ENCODE measurements at regions not wholly inside any gene's neighbourhood (a gene's known extent, or its start where the extent isn't known, plus 50 kb on each side); places are given as distances from the start of the nearest gene placed in this dataset.
A peak's percentile ranks its signal among the peaks of the same experiment; 100 is the strongest.

DNA sequence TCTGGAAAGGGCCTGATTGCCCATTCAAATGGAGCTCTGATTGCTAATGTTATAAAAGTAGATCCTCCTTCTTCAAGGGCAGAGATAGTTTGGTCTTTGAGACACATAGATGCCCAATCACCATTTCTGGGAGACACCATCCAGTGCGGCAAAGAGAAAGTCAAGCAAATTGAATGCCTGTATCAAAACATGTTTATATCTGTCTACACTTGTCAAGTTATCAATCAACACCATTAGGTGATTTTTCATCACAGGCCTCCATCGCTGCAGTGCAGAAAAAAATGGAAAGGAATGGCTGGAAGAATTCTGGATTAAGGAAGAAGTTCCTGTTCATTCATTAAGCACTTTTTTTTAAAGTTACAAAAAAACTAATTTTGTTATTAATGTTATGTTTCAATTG lies 54.8 kb upstream of the ZFP64 start:
- Histone ChIP-seq H3K27ac (no peak overlapping the region), H3K27me3 (no peaks in the 10 kb centered on the region), H3K4me3 (no peak overlapping the region), H3K9me3 (no peaks in the 10 kb centered on the region), H3K36me3 (no peaks in the 10 kb centered on the region), H3K4me1 (no peaks in the 10 kb centered on the region)
- intact Hi-C loops (cut with DNase I; ENCODE audit: low total_unique reads), result no loop called here
- DNase-seq, result no peak
- TF ChIP-seq POLR2A (IDR thresholded peaks at IDR 0.05), result no peak
- no peak for TF ChIP-seq POLR2AphosphoS5 (IDR thresholded peaks at IDR 0.05)
- no peak for TF ChIP-seq EP300 (IDR thresholded peaks at IDR 0.05; ENCODE audit: low read depth)
- TF ChIP-seq, protein P1, sequence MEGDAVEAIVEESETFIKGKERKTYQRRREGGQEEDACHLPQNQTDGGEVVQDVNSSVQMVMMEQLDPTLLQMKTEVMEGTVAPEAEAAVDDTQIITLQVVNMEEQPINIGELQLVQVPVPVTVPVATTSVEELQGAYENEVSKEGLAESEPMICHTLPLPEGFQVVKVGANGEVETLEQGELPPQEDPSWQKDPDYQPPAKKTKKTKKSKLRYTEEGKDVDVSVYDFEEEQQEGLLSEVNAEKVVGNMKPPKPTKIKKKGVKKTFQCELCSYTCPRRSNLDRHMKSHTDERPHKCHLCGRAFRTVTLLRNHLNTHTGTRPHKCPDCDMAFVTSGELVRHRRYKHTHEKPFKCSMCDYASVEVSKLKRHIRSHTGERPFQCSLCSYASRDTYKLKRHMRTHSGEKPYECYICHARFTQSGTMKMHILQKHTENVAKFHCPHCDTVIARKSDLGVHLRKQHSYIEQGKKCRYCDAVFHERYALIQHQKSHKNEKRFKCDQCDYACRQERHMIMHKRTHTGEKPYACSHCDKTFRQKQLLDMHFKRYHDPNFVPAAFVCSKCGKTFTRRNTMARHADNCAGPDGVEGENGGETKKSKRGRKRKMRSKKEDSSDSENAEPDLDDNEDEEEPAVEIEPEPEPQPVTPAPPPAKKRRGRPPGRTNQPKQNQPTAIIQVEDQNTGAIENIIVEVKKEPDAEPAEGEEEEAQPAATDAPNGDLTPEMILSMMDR (IDR thresholded peaks at IDR 0.05), result no peak
- 80 to 91% methylated on average over 1 to 2 of the region's 2 CpGs for WGBS, 2 donors (ENCODE audit: low coverage in 1 of 2)
- in situ Hi-C loops (cut with MboI; ENCODE audit: low pct_ligation_motif_present in 1 of 4, low pct_unique_long_range_greater_than_20kb in 1 of 4, low sequenced_read_pairs in 3 of 4), result no loop called here

DNA sequence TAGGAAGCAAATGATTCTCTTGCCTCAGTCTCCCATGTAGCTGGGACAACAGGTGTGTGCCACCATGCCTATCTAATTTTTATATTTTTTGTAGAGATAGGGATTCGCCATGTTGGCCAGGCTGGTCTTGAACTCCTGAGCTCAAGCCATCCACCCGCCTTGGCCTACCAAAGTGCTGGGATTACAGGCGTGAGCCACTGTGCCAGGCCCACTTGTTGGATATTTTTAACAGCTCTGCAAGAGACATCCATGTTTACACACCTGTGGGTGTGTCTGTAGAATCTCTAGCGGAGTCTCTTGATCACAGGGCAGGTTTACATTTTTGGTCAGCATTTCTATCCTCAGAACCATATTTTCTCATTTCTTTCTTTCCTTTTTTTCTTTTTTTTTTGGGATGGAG lies 53.1 kb upstream of the ZFP64 start:
- TF ChIP-seq POLR2A (IDR thresholded peaks at IDR 0.05), result no peak
- TF ChIP-seq, protein P1 (IDR thresholded peaks at IDR 0.05), result no peak
- TF ChIP-seq EP300 (IDR thresholded peaks at IDR 0.05; ENCODE audit: low read depth), result no peak
- no peak for TF ChIP-seq POLR2AphosphoS5 (IDR thresholded peaks at IDR 0.05)
- in situ Hi-C loops (cut with MboI; ENCODE audit: low pct_ligation_motif_present in 1 of 4, low pct_unique_long_range_greater_than_20kb in 1 of 4, low sequenced_read_pairs in 3 of 4) (no loop called here), intact Hi-C loops (cut with DNase I; ENCODE audit: low total_unique reads) (no loop called here)
- H3K27ac ChIP-seq, result no peak overlapping the region
- no peaks in the 10 kb centered on the region for H3K27me3 ChIP-seq
- H3K4me1 ChIP-seq, result no peaks in the 10 kb centered on the region
- DNase-seq, result no peak
- no peaks in the 10 kb centered on the region for H3K36me3 ChIP-seq
- WGBS, 2 donors (ENCODE audit: low coverage in 1 of 2), result 79 to 81% methylated on average over 4 of the region's 4 CpGs
- no peaks in the 10 kb centered on the region for H3K9me3 ChIP-seq
- no peak overlapping the region for H3K4me3 ChIP-seq

DNA sequence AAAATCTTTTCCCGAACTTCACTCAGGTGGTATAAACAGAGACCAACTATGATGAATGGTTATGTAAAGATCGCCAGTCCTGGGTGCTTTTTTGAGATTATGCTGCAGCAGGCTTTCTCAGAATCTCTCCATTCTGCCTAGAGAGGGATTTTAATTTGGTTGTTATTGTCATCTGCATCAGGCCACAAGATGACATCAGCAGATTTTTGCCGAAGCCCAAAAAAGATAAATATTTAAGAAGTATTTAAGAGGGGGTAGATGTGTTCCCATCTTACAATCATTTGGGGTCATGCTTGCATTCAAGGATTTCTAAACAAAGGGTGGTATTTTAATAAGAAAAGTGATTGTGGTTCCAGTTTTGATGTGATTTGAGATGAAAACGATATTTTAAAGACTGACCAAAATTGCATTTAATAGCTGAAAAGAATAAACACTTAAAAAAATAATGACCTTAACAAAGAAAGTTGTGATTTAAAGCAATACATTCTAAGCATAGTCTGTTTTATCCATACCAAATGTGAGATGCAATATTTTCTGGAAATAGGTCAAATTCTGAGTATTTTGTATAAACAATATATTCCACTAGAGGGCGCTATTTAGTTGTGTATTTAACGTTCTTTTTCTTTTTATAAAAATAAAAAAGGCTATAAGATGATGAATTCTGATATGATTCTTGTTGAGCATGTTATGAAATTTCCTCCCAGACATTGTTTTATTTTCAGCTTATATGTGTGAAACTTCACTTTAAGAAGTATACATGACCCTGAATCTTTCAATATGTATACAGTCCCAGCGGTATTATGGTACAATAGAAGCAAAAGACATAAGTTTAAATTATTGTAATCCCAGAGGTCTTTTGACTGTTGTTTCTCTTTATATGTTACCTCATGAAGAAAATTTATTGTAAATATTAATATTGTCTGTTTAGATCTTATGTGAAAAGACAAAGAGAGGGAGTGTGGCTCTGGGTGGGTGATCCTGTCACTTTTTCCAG lies 51.0 kb upstream of the ZFP64 start:
- no peak overlapping the region for H3K27ac ChIP-seq
- in situ Hi-C loops (cut with MboI; ENCODE audit: low pct_ligation_motif_present in 1 of 4, low pct_unique_long_range_greater_than_20kb in 1 of 4, low sequenced_read_pairs in 3 of 4), result no loop called here
- H3K4me1 ChIP-seq, result no peaks in the 10 kb centered on the region
- no peaks in the 10 kb centered on the region for H3K9me3 ChIP-seq
- intact Hi-C loops (cut with DNase I; ENCODE audit: low total_unique reads), result no loop called here
- no peak for TF ChIP-seq POLR2AphosphoS5 (IDR thresholded peaks at IDR 0.05)
- TF ChIP-seq, protein P1 (IDR thresholded peaks at IDR 0.05), result peak; percentile 57 to 80 (median 73)
- H3K36me3 ChIP-seq, result no peaks in the 10 kb centered on the region
- no peak overlapping the region for H3K4me3 ChIP-seq
- 41 to 48% methylated on average over 7 of the region's 7 CpGs for WGBS, 2 donors (ENCODE audit: low coverage in 1 of 2)
- H3K27me3 ChIP-seq, result no peaks in the 10 kb centered on the region
- no peak for DNase-seq

Small RNA genes in the stretch of these regions (small RNA-seq; reads per million reads assigned to genes)
- 0 reads per million in 4 donors for gene RF02271
- 0 reads per million in 4 donors for gene RPL36P1
